GM10266 (cell line): ENCODE measurements at regions not wholly inside any gene's neighbourhood (a gene's known extent, or its start where the extent isn't known, plus 50 kb on each side); places are given as distances from the start of the nearest gene placed in this dataset.

ENCODE experiments used
- DNase-seq: peaks from one replicate; pipeline ENCODE4 v3.0.0; 2012; ENCODE audit errors: extremely low spot score
- TF ChIP-seq, protein P1 (sequence below): IDR thresholded peaks from 2 replicates; pipeline ENCODE4 v1.5.1; 2012; ENCODE audit warnings: mild to moderate bottlenecking, low read depth; ENCODE audit not compliant: control insufficient read depth, insufficient read depth; ENCODE audit errors: missing control alignments

DNA sequence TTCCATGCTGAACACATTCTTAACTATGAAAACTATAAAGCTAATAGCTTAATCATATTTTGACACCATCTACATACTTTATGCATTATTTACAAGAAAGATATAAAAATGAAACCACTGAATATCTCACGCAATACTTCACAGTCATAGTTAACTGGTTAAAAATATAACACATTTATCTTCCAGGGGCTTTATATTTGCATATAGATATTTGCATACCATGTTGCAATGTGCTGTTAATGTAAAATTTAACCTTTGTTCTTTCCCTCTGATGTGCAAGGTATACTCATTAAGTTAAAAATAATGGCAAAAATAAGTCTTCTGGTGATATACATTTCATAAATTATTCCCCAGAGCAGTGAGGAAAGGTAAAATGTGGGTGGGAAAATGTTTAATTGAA, 76.9 kb upstream of the MGMT start:
- TF ChIP-seq, protein P1, sequence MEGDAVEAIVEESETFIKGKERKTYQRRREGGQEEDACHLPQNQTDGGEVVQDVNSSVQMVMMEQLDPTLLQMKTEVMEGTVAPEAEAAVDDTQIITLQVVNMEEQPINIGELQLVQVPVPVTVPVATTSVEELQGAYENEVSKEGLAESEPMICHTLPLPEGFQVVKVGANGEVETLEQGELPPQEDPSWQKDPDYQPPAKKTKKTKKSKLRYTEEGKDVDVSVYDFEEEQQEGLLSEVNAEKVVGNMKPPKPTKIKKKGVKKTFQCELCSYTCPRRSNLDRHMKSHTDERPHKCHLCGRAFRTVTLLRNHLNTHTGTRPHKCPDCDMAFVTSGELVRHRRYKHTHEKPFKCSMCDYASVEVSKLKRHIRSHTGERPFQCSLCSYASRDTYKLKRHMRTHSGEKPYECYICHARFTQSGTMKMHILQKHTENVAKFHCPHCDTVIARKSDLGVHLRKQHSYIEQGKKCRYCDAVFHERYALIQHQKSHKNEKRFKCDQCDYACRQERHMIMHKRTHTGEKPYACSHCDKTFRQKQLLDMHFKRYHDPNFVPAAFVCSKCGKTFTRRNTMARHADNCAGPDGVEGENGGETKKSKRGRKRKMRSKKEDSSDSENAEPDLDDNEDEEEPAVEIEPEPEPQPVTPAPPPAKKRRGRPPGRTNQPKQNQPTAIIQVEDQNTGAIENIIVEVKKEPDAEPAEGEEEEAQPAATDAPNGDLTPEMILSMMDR: no peak
- no peak for DNase-seq

DNA sequence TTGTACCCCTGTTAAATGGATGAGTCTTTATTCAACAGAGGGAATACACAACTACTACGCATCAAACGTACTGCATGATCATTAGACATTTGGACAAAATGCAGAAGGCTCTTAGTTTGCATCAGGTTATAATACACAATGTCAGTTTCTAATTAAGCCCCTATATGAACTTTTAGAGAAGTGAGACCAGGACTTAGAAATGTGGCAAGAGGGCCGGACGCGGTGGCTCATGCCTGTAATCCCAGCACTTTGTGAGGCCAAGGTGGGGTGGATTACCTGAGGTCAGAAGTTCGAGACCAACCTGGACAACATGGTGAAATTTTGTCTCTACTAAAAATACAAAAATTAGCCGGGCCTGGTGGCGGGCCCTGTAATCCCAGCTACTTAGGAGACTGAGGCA, 76.3 kb upstream of the MGMT start:
- TF ChIP-seq, protein P1: no peak
- no peak for DNase-seq

DNA sequence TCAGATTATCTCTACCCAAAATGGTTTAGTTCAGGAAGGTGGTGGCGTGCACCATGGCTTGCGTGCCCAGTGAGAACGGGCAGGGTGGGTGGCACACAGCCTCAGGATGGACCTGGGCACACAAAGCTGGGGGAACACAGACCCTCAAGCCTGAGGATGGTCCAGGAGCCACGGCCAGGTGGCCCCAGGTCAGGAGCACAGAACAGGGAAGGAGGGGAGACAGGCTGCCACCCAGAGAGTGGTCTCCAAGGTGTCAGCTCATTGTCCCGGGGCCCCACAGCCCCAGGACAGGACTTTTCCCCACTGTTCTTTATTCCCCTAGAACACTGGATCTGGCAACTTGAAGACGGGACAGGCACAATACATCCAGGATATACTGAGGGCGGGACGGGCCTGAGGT, 75.6 kb upstream of the MGMT start:
- DNase-seq: no peak

DNA sequence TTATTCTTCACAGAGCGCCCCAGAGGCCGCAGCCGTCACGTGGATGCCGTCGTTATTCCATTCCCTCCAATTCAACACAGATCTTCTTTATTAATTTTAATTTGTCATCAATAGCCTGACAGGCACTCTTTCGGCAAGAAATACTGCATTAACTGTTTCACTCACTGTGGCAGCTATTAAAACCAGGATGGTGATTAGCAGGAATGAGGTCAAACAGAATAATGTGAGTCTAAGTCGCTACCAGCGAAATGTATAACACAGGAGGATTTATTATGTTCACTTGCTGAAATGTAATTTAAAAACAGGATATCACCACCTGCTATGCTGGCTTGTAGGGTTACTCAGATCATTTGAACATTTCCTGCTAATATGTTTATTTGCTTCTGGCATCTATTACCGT, 74.2 kb upstream of the MGMT start:
- DNase-seq: no peak
- TF ChIP-seq, protein P1: no peak

More for the DNA sequence above, 75.6 kb upstream of the MGMT start:
- TF ChIP-seq, protein P1: no peak

DNA sequence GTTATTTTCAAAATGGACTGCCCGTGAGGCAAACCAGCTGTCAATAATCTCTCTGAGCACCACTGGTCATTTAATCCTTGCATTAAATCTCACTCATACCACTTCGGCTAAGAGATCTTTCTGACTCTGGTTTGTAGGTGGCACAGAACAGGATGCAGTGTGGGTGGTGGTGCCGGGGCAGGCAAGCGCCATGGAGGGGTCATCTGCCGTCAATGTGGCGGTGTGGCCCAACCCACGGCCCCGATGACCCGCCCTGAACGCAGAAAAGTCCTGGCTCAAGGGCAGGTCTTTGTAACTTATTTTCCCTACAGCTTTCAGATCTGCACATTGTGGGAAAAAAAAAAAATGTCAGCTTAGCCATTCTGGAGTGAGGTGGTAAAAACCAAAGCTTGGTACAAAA, 73.2 kb upstream of the MGMT start:
- TF ChIP-seq, protein P1: no peak
- no peak for DNase-seq

DNA sequence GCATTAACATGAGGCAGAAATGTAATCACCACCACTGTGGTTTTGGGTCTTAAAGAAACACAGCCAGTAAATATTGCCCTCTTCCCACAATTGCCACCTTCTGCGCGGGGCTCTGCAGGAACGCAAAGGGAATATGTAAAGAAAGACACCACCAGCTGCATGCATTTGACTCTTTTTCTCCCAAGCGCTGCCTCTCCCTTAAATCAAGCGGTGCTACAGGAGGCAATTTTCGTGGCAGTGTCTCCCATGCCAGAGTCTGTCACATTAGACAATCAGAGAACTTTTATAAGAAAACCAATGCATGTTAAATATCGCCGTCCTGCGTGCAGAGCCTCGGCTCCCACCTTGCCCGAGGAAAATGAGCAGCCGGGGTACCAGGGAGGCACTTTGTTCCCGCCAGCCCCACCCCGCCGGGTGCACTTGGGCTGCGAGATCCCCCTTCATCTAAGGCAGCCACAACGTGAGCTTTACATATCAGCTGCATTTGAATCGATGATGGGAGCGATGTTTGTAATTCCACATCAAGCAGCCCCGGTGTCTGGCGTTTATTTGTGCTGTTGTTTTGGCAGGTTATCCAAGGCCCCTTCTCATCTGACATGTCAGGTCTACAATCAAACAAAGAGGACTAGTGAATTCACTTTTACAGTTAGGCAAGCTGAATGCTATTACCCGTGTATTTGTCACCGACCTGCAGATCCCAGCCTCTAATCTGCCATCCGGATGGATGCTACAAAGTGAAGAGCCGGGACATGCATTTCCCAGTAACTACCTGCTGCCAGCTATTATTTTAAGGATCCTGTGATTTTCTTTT, 72.3 kb upstream of the MGMT start:
- DNase-seq: no peak
- TF ChIP-seq, protein P1: no peak

DNA sequence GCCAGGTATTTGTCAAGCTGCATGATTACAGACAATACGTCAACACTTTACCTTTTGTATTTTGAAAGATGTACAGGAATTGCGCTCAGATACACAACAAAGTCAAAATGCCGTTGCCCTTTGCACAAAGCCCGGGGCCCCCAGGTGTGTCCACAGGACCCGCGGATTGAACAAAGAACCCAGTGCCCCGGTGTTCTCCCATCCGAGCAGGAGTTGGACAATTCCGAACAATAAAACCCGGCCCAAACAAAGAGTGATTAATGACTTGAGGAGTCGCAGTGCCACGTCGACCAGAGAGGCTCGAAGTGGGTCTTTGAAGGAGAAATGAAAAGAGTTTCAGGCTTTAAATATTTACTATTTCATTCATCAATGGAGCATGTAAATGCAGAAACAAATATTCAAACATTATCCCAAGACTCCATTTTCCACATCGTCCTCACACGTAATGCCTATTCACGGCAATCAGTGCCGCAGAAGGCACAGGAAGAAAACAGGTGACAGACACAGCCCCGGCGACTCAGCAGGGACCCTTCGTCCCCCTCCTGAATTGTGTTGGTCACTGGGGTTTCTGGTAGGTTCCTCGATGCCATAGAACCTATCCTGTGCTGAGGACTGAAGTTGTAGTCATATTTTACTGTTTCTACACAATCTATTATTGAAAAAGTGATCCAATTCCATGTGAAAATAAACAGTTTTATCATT, 70.9 kb upstream of the MGMT start:
- DNase-seq: no peak
- TF ChIP-seq, protein P1: no peak
